MCF 10A (cell line): ENCODE measurements at regions not wholly inside any gene's neighbourhood (a gene's known extent, or its start where the extent isn't known, plus 50 kb on each side); places are given as distances from the start of the nearest gene placed in this dataset.

Experiments used
- BruUV-seq: library from RNA; stranded (reverse); fragments of 400-500 nt; replicated peaks from 2 replicates; lab custom pipeline; 2021; lab: Mats Ljungman, UMichigan
- CTCF ChIA-PET: fragments of 300-600 bp; sonication (Branson Sonifier 250); formaldehyde crosslinking; extraction: SDS; loops from one replicate; lab custom pipeline; 2021; ENCODE audit warnings: antibody characterized with exemption, inconsistent platforms; lab: Yijun Ruan, JAX
- POLR2A ChIA-PET: fragments of 300-600, 350-650 bp; sonication (Branson Sonifier 250); formaldehyde crosslinking; extraction: SDS; loops from one replicate; lab custom pipeline; 2020; ENCODE audit warnings: antibody characterized with exemption, inconsistent platforms; lab: Yijun Ruan, JAX
- DNase-seq: peaks from one replicate; pipeline ENCODE4 v3.0.0-alpha.2; 2018; ENCODE audit not compliant: unreplicated experiment
- H3K27ac Mint-ChIP-seq: one replicate; pipeline ENCODE4 v1.8.0; 2022; ENCODE audit warnings: mild to moderate bottlenecking, low read depth, mixed read lengths; ENCODE audit not compliant: unreplicated experiment
- H3K27me3 Mint-ChIP-seq: one replicate; pipeline ENCODE4 v1.8.0; 2022; ENCODE audit warnings: mixed read lengths; ENCODE audit not compliant: insufficient read depth, unreplicated experiment
- H3K36me3 Mint-ChIP-seq: one replicate; pipeline ENCODE4 v1.8.0; 2022; ENCODE audit warnings: mild to moderate bottlenecking, moderate library complexity, mixed read lengths; ENCODE audit not compliant: insufficient read depth, unreplicated experiment
- H3K4me1 Mint-ChIP-seq: one replicate; pipeline ENCODE4 v1.8.0; 2022; ENCODE audit warnings: mixed read lengths; ENCODE audit not compliant: insufficient read depth, unreplicated experiment
- H3K4me3 Mint-ChIP-seq: one replicate; pipeline ENCODE4 v1.8.0; 2022; ENCODE audit warnings: mild to moderate bottlenecking, moderate library complexity, mixed read lengths; ENCODE audit not compliant: unreplicated experiment
- H3K9me3 Mint-ChIP-seq: one replicate; pipeline ENCODE4 v1.8.0; 2022; ENCODE audit warnings: mixed read lengths; ENCODE audit not compliant: unreplicated experiment
- intact Hi-C: fragments of 100-400 bp; cut with micrococcal nuclease; formaldehyde crosslinking; loops from 2 replicates; pipeline ENCODE4 v1.14.1; 2022
- TF ChIP-seq, protein P1 (sequence below): fragments of 200-600 bp; IDR thresholded peaks from one replicate; pipeline ENCODE4 v1.8.0; 2022; ENCODE audit warnings: antibody characterized with exemption, mild to moderate bottlenecking; ENCODE audit not compliant: unreplicated experiment

GRCh38 chr6:67971812-67972211 lies 663.3 kb upstream of the ADGRB3 start:
- ChIA-PET POLR2A (interaction anchor here (0.7 kb wide), 1 partner anchor 20 kb away, joined by 3 read pairs; no protein-coding TSS in a partner anchor), CTCF (no interaction called here)
- no peaks in the 10 kb centered on the region for H3K36me3 Mint-ChIP-seq
- H3K27me3 Mint-ChIP-seq = no peaks in the 10 kb centered on the region
- H3K4me1 Mint-ChIP-seq = no peaks in the 10 kb centered on the region
- BruUV-seq = no TSS peak
- no peaks in the 10 kb centered on the region for H3K9me3 Mint-ChIP-seq
- TF ChIP-seq, protein P1, sequence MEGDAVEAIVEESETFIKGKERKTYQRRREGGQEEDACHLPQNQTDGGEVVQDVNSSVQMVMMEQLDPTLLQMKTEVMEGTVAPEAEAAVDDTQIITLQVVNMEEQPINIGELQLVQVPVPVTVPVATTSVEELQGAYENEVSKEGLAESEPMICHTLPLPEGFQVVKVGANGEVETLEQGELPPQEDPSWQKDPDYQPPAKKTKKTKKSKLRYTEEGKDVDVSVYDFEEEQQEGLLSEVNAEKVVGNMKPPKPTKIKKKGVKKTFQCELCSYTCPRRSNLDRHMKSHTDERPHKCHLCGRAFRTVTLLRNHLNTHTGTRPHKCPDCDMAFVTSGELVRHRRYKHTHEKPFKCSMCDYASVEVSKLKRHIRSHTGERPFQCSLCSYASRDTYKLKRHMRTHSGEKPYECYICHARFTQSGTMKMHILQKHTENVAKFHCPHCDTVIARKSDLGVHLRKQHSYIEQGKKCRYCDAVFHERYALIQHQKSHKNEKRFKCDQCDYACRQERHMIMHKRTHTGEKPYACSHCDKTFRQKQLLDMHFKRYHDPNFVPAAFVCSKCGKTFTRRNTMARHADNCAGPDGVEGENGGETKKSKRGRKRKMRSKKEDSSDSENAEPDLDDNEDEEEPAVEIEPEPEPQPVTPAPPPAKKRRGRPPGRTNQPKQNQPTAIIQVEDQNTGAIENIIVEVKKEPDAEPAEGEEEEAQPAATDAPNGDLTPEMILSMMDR = no peak
- H3K4me3 Mint-ChIP-seq = no peak overlapping the region
- DNase-seq = no peak
- no peak overlapping the region for H3K27ac Mint-ChIP-seq
- intact Hi-C loops = no loop called here

- Mint-ChIP-seq H3K36me3 (no peaks in the 10 kb centered on the region), H3K4me3 (no peak overlapping the region), H3K4me1 (no peaks in the 10 kb centered on the region), H3K27me3 (no peaks in the 10 kb centered on the region), H3K27ac (no peak overlapping the region), H3K9me3 (no peaks in the 10 kb centered on the region)
- DNase-seq = no peak
- BruUV-seq = no TSS peak
- ChIA-PET POLR2A (no interaction called here), CTCF (no interaction called here)
- intact Hi-C loops = no loop called here
- TF ChIP-seq, protein P1 = no peak
Observed at GRCh38 chr6:67966830-67967229, 668.3 kb upstream of the ADGRB3 start.

DNA sequence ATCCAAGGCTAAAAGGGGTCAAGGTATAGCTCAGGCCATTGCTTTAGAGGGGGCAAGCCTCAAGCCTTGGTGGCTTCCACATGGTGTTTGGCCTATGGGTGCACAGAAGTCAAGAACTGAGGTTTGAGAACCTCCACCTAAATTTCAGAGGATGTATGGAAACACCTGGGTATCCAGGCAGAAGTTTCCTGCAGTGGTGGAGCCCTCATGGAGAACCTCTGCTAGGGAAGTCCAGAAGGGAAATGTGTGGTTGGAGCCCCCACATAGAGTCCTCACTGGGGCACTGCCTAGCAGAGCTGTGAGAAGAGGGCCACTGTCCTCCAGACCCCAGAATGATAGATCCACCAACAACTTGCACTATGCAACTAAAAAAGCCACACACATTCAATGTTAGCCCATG lies 678.7 kb upstream of the ADGRB3 start:
- TF ChIP-seq, protein P1 = no peak
- intact Hi-C loops = no loop called here
- BruUV-seq = no TSS peak
- CTCF ChIA-PET = no interaction called here
- no peak for DNase-seq
- Mint-ChIP-seq H3K27ac (no peak overlapping the region), H3K36me3 (no peaks in the 10 kb centered on the region), H3K4me3 (no peak overlapping the region), H3K27me3 (no peaks in the 10 kb centered on the region), H3K9me3 (peaks cover 7% of the 10 kb centered on the region), H3K4me1 (peaks cover 8% of the 10 kb centered on the region)
- POLR2A ChIA-PET = no interaction called here

- no TSS peak for BruUV-seq
- no peaks in the 10 kb centered on the region for H3K36me3 Mint-ChIP-seq
Observed at GRCh38 chr6:67952948-67953347, 682.1 kb upstream of the ADGRB3 start.

More at GRCh38 chr6:67952948-67953347, 682.1 kb upstream of the ADGRB3 start:
- Mint-ChIP-seq H3K27me3 (no peaks in the 10 kb centered on the region), H3K4me1 (peaks cover 8% of the 10 kb centered on the region), H3K4me3 (peak overlapping the region; percentile 19), H3K9me3 (peaks cover 28% of the 10 kb centered on the region), H3K27ac (peak overlapping the region; percentile 91)
- ChIA-PET CTCF (no interaction called here), POLR2A (interaction anchor here (0.5 kb wide), 1 partner anchor 580 kb away, joined by 3 read pairs; no protein-coding TSS in a partner anchor)
- intact Hi-C loops = no loop called here
- no peak for DNase-seq
- TF ChIP-seq, protein P1 = no peak
